GM23338 (cell line): ENCODE measurements at regions not wholly inside any gene's neighbourhood (a gene's known extent, or its start where the extent isn't known, plus 50 kb on each side); places are given as distances from the start of the nearest gene placed in this dataset.

Source experiments
- ATAC-seq: fragments of 200-7000 bp; cut with Tn5 transposase; 3 replicates; pipeline ENCODE4 v1.9.1; 2020
- DNase-seq: peaks from one replicate; pipeline ENCODE4 v3.0.0-alpha.2; 2015; ENCODE audit warnings: low spot score
- H2AFZ ChIP-seq: fragments of 200-600 bp; sonication (generic); 2 replicates; pipeline ENCODE4 v1.8.0; 2016; ENCODE audit warnings: antibody characterized with exemption, mild to moderate bottlenecking, moderate library complexity
- H3F3A ChIP-seq: fragments of 200-600 bp; sonication (generic); replicated peaks from 2 replicates; pipeline ENCODE4 v1.8.0; 2017; ENCODE audit warnings: antibody characterized with exemption, mixed run types, low read depth
- H3K27ac ChIP-seq: fragments of 200-600 bp; sonication (generic); 2 replicates; pipeline ENCODE4 v1.6.1; 2016; ENCODE audit warnings: low read depth
- H3K27me3 ChIP-seq: fragments of 200-600 bp; sonication (generic); 2 replicates; pipeline ENCODE4 v1.8.0; 2016; ENCODE audit warnings: mild to moderate bottlenecking, mixed run types, moderate library complexity; ENCODE audit not compliant: insufficient read depth
- H3K36me3 ChIP-seq: fragments of 200-600 bp; sonication (generic); 2 replicates; pipeline ENCODE4 v1.8.0; 2016; ENCODE audit warnings: mild to moderate bottlenecking; ENCODE audit not compliant: insufficient read depth
- H3K4me1 ChIP-seq: fragments of 200-600 bp; sonication (generic); 2 replicates; pipeline ENCODE4 v1.8.0; 2016; ENCODE audit warnings: mild to moderate bottlenecking, moderate library complexity; ENCODE audit not compliant: insufficient read depth
- H3K4me2 ChIP-seq: fragments of 200-600 bp; sonication (generic); 2 replicates; pipeline ENCODE4 v1.7.1; 2017; ENCODE audit warnings: mixed run types
- H3K4me3 ChIP-seq: fragments of 200-600 bp; sonication (generic); 2 replicates; pipeline ENCODE4 v1.6.1; 2016; ENCODE audit warnings: mixed run types
- H3K79me2 ChIP-seq: fragments of 200-600 bp; sonication (generic); replicated peaks from 2 replicates; pipeline ENCODE4 v1.8.0; 2017; ENCODE audit warnings: mild to moderate bottlenecking; ENCODE audit not compliant: insufficient read depth
- H3K9me2 ChIP-seq: fragments of 200-600 bp; sonication (generic); 2 replicates; pipeline ENCODE4 v1.8.0; 2017; ENCODE audit not compliant: insufficient read depth
- H4K20me1 ChIP-seq: fragments of 200-600 bp; sonication (generic); replicated peaks from 2 replicates; pipeline ENCODE4 v1.8.0; 2017; ENCODE audit warnings: mild to moderate bottlenecking; ENCODE audit not compliant: insufficient read depth
- H3K27ac Mint-ChIP-seq: 2 replicates; pipeline ENCODE4 v1.8.0; 2020; ENCODE audit warnings: inconsistent platforms, mild to moderate bottlenecking, moderate library complexity, mixed read lengths
- H3K27me3 Mint-ChIP-seq: 3 replicates; pipeline ENCODE4 v1.8.0; 2022; ENCODE audit warnings: low read depth, mild to moderate bottlenecking, moderate library complexity, mixed read lengths, inconsistent platforms; ENCODE audit not compliant: insufficient read depth, poor library complexity
- H3K36me3 Mint-ChIP-seq: 3 replicates; pipeline ENCODE4 v1.8.0; 2021; ENCODE audit warnings: low read depth, mild to moderate bottlenecking, inconsistent platforms, moderate library complexity, mixed read lengths
- H3K4me1 Mint-ChIP-seq: 3 replicates; pipeline ENCODE4 v1.8.0; 2020; ENCODE audit warnings: mild to moderate bottlenecking, inconsistent platforms, mixed read lengths
- H3K4me3 Mint-ChIP-seq: 3 replicates; pipeline ENCODE4 v1.8.0; 2021; ENCODE audit warnings: moderate library complexity, mild to moderate bottlenecking, inconsistent platforms, mixed read lengths
- H3K9me3 Mint-ChIP-seq: 3 replicates; pipeline ENCODE4 v1.8.0; 2020; ENCODE audit warnings: moderate library complexity, mild to moderate bottlenecking, inconsistent platforms, mixed read lengths
- CREB1 ChIP-seq: fragments of 250-450 bp; sonication (Bioruptor Pico); IDR thresholded peaks from 2 replicates; pipeline ENCODE4 v1.5.0; 2020; ENCODE audit warnings: low read depth, mild to moderate bottlenecking, moderate library complexity
- EZH2phosphoT487 ChIP-seq: fragments of 200-600 bp; sonication (generic); IDR thresholded peaks from one replicate; pipeline ENCODE4 v1.8.1; 2018; ENCODE audit warnings: antibody characterized with exemption; ENCODE audit not compliant: unreplicated experiment
- JUNB ChIP-seq: IDR thresholded peaks from one replicate; pipeline ENCODE4 v1.6.1; 2016; ENCODE audit warnings: antibody characterized with exemption; ENCODE audit not compliant: unreplicated experiment
- NANOG ChIP-seq: IDR thresholded peaks from 2 replicates; pipeline ENCODE4 v1.6.1; 2016; ENCODE audit warnings: antibody characterized with exemption, borderline replicate concordance
- POLR2AphosphoS5 ChIP-seq: IDR thresholded peaks from 2 replicates; pipeline ENCODE4 v1.6.1; 2016; ENCODE audit warnings: antibody characterized with exemption, low read depth
- STAT1 ChIP-seq: IDR thresholded peaks from one replicate; pipeline ENCODE4 v1.6.1; 2016; ENCODE audit warnings: antibody characterized with exemption; ENCODE audit not compliant: unreplicated experiment
- ZNF331 ChIP-seq: fragments of 250-450 bp; sonication (Bioruptor Pico); IDR thresholded peaks from 2 replicates; pipeline ENCODE4 v1.5.0; 2020; ENCODE audit warnings: low read depth, mild to moderate bottlenecking, moderate library complexity
- TF ChIP-seq, protein P1 (sequence below): IDR thresholded peaks from 2 replicates; pipeline ENCODE4 v1.6.1; 2016; ENCODE audit warnings: antibody characterized with exemption
- TF ChIP-seq, protein P2 (sequence below): IDR thresholded peaks from one replicate; pipeline ENCODE4 v1.6.1; 2018; ENCODE audit warnings: antibody characterized with exemption; ENCODE audit not compliant: unreplicated experiment
- TF ChIP-seq, protein P3 (sequence below), 2 experiments: fragments of 200-600 bp in 1 of 2; sonication (generic) in 1 of 2; conservative IDR thresholded peaks; 2 replicates each; pipeline versions ENCODE4 v1.5.1 to v1.6.1; 2016 to 2017; ENCODE audit warnings: antibody characterized with exemption in 2 of 2, low read depth in 2 of 2, mild to moderate bottlenecking in 2 of 2, moderate library complexity in 1 of 2

DNA sequence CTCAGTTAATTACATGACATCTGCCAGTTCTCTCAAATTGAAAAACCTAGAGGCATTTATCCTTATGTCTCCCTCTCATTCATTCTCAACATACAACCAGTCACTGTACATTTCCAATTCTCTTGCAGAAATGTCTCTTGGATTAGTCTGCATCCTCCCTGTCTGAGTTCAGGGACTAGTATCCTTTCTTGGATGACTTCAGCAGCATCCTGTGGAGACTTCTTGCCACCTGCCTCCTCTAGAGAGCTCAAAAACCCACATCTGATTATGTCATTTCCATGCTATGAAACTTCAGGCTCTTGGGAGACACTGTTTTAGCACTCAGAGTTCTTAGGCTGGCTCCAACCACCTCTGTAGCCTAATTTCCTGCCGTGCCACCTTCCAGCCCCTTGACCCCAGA is 515.1 kb upstream of the DIPK2B start (continued):
- TF ChIP-seq, protein P1, sequence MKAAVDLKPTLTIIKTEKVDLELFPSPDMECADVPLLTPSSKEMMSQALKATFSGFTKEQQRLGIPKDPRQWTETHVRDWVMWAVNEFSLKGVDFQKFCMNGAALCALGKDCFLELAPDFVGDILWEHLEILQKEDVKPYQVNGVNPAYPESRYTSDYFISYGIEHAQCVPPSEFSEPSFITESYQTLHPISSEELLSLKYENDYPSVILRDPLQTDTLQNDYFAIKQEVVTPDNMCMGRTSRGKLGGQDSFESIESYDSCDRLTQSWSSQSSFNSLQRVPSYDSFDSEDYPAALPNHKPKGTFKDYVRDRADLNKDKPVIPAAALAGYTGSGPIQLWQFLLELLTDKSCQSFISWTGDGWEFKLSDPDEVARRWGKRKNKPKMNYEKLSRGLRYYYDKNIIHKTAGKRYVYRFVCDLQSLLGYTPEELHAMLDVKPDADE: no peak
- TF ChIP-seq STAT1 (no peak), EZH2phosphoT487 (no peak), POLR2AphosphoS5 (no peak), ZNF331 (CRISPR knock-in tag) (no peak), CREB1 (CRISPR knock-in tag) (no peak)
- TF ChIP-seq, protein P2, sequence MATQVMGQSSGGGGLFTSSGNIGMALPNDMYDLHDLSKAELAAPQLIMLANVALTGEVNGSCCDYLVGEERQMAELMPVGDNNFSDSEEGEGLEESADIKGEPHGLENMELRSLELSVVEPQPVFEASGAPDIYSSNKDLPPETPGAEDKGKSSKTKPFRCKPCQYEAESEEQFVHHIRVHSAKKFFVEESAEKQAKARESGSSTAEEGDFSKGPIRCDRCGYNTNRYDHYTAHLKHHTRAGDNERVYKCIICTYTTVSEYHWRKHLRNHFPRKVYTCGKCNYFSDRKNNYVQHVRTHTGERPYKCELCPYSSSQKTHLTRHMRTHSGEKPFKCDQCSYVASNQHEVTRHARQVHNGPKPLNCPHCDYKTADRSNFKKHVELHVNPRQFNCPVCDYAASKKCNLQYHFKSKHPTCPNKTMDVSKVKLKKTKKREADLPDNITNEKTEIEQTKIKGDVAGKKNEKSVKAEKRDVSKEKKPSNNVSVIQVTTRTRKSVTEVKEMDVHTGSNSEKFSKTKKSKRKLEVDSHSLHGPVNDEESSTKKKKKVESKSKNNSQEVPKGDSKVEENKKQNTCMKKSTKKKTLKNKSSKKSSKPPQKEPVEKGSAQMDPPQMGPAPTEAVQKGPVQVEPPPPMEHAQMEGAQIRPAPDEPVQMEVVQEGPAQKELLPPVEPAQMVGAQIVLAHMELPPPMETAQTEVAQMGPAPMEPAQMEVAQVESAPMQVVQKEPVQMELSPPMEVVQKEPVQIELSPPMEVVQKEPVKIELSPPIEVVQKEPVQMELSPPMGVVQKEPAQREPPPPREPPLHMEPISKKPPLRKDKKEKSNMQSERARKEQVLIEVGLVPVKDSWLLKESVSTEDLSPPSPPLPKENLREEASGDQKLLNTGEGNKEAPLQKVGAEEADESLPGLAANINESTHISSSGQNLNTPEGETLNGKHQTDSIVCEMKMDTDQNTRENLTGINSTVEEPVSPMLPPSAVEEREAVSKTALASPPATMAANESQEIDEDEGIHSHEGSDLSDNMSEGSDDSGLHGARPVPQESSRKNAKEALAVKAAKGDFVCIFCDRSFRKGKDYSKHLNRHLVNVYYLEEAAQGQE: no peak

DNA sequence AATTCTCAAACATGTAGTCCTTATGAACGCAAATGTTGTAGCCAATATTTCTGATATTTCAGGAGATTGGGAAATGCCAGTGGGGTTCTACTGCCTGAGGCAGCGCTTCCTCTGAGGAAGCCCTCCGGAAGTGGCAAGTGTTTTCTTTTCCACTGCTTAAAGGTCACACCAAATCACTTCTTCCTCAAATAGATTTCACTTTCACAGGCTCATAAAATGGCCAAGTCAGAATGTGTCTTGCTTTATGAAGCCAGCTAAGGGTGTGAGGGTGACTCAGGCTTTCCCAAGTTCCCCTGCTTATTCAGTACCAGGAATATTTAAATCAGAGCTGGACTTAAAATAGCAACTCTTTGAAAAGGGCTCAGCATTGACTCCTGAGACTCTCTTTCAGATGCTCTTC is 514.2 kb upstream of the DIPK2B start:
- Mint-ChIP-seq H3K4me3 (no peak overlapping the region), H3K9me3 (no peaks in the 10 kb centered on the region), H3K27me3 (peaks cover 4% of the 10 kb centered on the region), H3K36me3 (no peaks in the 10 kb centered on the region), H3K4me1 (peaks cover 9% of the 10 kb centered on the region), H3K27ac (no peak overlapping the region)
- no peak overlapping the region for H3K4me3 ChIP-seq
- H3K4me1 ChIP-seq: peaks cover 4% of the 10 kb centered on the region; the same call in 1 of the 2 replicates
- H3F3A ChIP-seq: no peaks in the 10 kb centered on the region
- H2AFZ ChIP-seq: no peak overlapping the region
- H3K27me3 ChIP-seq: no peaks in the 10 kb centered on the region
- ATAC-seq: no peak
- no peaks in the 10 kb centered on the region for H3K79me2 ChIP-seq
- H3K9me2 ChIP-seq: no peaks in the 10 kb centered on the region
- DNase-seq: no peak
- H3K27ac ChIP-seq: no peak overlapping the region
- no peaks in the 10 kb centered on the region for H4K20me1 ChIP-seq
- H3K36me3 ChIP-seq: no peaks in the 10 kb centered on the region
- TF ChIP-seq, protein P3, sequence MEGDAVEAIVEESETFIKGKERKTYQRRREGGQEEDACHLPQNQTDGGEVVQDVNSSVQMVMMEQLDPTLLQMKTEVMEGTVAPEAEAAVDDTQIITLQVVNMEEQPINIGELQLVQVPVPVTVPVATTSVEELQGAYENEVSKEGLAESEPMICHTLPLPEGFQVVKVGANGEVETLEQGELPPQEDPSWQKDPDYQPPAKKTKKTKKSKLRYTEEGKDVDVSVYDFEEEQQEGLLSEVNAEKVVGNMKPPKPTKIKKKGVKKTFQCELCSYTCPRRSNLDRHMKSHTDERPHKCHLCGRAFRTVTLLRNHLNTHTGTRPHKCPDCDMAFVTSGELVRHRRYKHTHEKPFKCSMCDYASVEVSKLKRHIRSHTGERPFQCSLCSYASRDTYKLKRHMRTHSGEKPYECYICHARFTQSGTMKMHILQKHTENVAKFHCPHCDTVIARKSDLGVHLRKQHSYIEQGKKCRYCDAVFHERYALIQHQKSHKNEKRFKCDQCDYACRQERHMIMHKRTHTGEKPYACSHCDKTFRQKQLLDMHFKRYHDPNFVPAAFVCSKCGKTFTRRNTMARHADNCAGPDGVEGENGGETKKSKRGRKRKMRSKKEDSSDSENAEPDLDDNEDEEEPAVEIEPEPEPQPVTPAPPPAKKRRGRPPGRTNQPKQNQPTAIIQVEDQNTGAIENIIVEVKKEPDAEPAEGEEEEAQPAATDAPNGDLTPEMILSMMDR (conservative IDR thresholded peaks at IDR 0.05; ENCODE audit: low read depth in 2 of 2): no peak
- no peak for TF ChIP-seq STAT1
- TF ChIP-seq NANOG: no peak
- no peak for TF ChIP-seq JUNB
- no peak overlapping the region for H3K4me2 ChIP-seq
